IPS DF 4.7 (cell line): ENCODE measurements at regions not wholly inside any gene's neighbourhood (a gene's known extent, or its start where the extent isn't known, plus 50 kb on each side); places are given as distances from the start of the nearest gene placed in this dataset.

Source experiments
- DNase-seq: peaks from one replicate; pipeline ENCODE4 v3.0.0-alpha.2; 2013; ENCODE audit warnings: low spot score; ENCODE audit errors: extremely low read depth

GRCh38 chr5:133830911-133831310 is 137.5 kb downstream of the C5orf15 start:
- no peak for DNase-seq

GRCh38 chr5:133830281-133830680 is 138.1 kb downstream of the C5orf15 start:
- no peak for DNase-seq

GRCh38 chr5:133829786-133830185 is 138.6 kb downstream of the C5orf15 start:
- DNase-seq, result no peak

DNA sequence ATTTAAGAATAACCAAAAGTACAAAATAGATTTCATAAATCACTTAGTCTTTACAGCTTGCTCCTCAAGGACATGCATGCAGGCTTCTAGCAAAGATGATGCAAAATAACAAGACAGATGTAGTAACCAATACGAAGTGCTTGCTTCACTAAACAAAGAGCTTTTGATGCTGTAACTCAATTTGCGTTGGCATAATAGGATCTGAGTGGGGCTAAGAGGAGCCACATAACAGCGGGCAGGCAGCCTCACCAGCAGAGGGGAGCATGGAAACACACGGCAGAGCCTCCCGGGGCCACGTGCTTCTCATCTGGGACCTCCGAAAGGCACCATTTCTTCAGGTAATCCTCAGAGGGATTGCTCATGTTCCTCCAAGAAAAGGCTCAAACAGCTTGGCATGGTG is 139.7 kb downstream of the C5orf15 start:
- DNase-seq, result no peak

GRCh38 chr5:133827830-133828229 is 140.6 kb downstream of the C5orf15 start:
- DNase-seq, result no peak

GRCh38 chr5:133827011-133827410 is 141.4 kb downstream of the C5orf15 start:
- DNase-seq, result no peak

DNA sequence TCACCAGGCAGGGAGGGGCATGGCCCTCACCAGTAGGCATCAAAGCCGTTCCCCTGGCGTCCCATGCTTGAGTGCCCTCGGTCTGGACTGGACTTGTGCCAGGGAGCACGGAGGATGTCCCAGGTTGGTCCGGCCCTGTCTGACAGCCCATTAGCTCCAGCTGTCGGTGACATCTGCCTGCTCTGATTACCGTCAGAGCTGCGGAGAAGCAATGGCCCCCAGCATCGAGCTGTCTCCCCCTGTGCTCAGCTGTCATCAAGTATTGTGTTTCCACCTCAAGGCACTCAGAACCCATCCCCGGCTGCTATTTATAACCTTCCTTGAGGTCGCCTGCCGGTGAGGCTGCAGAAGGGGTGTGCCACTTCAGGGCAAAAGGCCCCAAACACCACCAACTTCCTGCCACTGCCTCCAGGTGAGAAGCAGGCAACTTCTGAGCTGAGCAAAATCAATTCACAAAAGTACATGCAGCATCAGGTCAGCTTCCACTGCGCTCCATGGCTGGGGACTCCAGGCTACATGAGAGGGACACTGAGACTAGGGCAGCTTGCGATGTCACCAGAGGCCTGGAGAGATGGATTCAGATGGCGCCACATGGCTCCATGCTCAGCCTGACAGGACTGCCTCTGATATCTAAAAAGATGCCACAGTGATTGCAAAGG is 142.7 kb downstream of the C5orf15 start:
- DNase-seq, result no peak

GRCh38 chr5:133824661-133825254 is 143.7 kb downstream of the C5orf15 start:
- DNase-seq, result no peak

GRCh38 chr5:133821889-133822288 is 146.5 kb downstream of the C5orf15 start:
- DNase-seq, result no peak

GRCh38 chr5:133821311-133821741 is 147.1 kb downstream of the C5orf15 start:
- no peak for DNase-seq

DNA sequence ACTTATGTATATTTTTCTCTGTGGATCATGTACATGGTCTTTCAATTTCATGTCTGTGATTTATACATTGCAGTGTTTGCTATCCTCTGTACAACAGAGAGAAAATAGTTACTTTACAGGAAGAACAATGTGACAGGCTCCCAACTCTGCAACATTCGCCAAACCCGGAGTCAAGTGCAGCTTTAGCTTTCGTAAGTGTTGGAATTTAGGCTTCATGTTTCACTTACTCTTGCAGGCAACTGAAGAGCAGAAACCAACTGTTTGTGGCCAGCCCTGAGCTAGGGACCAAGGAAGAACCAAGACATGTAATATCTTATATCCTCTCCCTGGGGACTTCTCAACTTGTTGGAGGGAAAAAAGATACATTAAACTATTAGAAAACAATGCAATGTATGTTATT is 147.9 kb downstream of the C5orf15 start:
- no peak for DNase-seq

- DNase-seq, result no peak
Measured at GRCh38 chr5:133819977-133820471, 148.4 kb downstream of the C5orf15 start.

GRCh38 chr5:133818869-133819600 is 149.4 kb downstream of the C5orf15 start:
- no peak for DNase-seq

DNA sequence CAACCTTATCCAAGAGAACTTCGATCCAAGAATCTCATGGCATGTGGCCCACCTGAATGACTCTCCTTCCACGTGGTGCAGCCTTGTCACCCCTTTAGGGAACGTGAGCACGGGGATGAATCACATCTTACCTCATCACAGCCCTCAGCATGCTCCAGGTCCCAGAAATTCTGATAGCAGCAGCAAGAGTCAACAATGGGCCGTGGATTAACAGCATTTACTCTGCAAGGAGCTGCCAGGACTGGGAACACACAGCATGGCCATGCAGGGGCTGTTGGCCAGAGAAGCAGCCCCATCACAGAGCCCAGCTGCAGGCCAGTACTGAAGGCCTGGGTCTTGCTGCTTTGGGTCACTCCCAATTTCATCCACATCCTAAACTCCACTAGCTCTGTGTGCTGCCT is 150.4 kb downstream of the C5orf15 start:
- DNase-seq, result no peak

DNA sequence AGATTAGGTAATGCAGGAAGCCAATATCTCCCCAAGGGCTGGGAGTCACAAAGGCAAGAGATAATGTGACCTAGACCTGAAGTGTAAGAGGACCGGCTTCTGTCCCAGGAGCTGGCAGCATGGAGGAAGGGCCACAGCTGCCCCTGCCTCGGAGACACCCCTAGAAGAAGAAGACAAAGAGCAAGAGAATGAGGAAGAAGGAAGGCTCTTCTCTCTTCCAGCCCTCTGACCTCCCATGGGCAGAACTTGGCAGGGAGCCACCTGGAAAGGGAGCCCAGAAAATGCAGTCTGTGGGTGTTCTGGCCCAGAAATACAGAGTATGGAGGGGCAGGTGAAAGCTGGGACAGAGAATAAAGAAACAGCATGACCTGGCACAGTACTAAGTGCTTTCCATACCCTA is 151.0 kb downstream of the C5orf15 start:
- no peak for DNase-seq

DNA sequence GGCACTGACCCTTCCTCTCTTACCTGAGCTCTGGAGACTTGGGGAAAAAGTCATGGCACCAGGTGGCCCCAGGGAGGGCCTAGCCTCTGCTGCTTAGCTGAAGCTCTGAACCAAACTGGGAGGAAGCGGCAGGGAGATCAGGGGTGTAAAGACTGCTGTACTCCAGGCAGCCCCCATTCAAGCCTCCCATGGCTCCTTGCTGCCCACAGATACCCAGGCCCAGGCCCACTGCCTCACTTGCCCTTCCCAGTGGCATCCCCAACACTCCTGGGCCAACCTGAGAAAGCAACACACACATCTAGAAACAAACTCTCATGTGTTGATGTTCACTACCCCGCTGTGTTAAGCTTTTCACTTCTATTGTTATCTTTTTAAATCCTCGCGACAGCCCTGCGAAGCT is 151.6 kb downstream of the C5orf15 start:
- no peak for DNase-seq

DNA sequence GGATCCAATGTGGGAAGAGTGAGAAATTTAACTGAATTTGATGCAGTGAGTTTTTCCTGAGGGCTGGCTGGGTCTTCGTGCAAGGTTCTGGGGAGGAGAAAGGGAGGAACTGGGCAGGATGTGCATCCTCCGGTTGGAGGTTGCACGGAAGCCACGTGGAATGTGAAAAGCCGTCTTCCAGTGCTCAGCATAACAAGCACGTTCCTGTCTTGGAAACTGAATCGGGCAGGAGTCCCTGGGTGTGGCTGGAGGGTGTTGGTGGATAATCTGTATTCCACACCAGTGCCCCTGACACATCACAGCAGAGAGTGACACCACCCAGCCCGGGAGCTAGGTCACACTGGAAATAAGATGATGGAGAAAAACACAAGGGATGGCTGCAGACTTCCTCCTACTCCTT is 154.3 kb downstream of the C5orf15 start:
- DNase-seq, result no peak

- no peak for DNase-seq
Measured at GRCh38 chr5:133811168-133811567, 157.3 kb downstream of the C5orf15 start.

GRCh38 chr5:133809801-133810200 is 158.6 kb downstream of the C5orf15 start:
- DNase-seq, result no peak

DNA sequence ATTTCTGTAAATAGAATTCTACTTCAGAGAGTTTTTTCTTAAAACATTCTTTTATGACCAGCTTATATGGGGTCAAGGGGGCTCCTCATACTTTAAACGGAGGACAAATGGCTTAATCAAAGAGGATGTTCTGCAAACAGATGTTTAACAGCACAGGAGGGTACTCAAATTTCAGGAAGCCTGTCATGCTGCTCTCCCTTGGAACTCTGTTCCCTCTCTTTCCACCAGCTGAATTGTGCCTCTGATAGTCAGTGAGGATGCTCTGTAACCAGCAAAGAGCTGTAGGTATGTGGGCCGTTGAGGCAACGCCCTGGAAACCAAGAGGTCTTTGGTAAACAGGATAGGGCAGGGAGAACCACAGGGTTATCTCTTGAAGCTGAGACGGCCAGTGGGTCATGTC is 161.1 kb downstream of the C5orf15 start:
- DNase-seq, result no peak

- DNase-seq, result no peak
Measured at GRCh38 chr5:133806847-133807246, 161.6 kb downstream of the C5orf15 start.

GRCh38 chr5:133801955-133802751 is 166.3 kb downstream of the C5orf15 start:
- DNase-seq, result no peak
